ELF-1 (cell line): ENCODE measurements at regions not wholly inside any gene's neighbourhood (a gene's known extent, or its start where the extent isn't known, plus 50 kb on each side); places are given as distances from the start of the nearest gene placed in this dataset.
"Not testable (repeated sequence)": the region's sequence is repeated elsewhere in the genome, so short reads cannot be mapped to it uniquely, and the experiment has no call there.

Source experiments
- DNase-seq: peaks from one replicate; pipeline ENCODE4 v3.0.0-alpha.2; 2016; ENCODE audit warnings: low read depth, low spot score

DNA sequence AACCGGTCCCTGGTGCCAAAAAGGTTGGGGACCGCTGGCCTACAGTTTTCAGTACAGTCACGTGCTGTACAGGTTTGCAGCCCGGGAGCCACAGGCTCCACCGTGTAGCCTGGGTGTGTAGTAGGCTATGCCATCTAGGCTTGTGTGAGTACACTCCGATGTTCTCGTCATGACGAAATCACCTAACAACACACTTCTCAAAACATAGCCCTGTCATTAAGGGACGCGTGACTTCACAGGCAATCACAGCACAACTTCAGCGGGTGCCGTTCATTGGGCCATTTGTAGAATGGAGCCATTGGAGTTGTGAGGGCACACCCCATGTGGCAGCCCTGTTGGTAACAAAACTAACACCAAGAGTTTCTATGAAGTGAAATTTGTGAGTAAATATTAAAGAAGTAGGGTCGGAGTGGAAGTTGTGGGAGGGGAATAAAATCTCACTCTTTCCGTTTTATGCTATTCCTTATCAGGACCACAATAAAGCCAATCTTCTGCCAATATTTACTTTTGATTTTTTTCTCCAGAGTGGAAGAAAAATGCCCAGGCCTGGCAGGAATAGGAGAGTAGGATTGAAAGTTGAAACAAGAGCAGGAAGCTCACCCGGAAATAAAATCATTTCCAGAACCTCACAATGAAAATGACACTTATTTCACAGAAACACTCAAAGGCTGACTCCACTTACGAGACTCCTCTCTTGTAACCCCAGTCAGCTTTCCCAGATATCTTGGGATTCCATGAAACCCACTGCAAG lies 63.7 kb upstream of the PTPN1 start:
- DNase-seq = no peak

DNA sequence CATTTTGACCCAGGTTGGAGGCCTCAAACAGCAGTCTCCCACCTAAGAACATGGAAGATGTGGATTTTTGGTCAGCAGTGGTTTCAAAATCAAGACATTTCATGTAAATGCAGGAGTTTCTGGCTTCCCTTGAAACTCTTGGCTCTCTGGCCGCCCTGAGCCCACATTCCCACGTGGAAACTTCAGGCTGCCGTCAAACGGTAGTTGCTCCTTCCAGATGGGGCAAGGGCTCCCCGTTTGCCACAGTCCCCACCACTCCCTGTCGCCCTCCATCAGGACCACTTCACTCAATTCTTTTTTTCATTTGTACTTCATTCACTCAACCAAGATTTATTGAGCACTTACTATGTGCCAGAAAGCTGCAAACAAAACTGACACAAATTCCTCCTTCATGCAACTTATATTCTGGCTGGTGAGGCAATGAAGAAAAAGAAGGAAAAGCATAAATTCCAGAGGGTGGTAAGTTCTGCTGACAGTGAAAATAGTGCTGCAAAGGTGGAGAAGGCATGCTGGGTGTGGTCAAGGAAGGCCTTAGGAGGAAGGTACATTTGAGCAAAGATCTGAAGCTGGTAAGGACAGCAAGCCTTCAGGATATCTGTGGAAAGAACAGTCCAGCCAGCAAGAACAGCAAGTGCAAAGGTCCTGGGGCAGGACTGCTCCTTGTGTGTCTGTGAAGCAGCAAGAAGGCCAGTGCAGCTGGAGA lies 62.9 kb upstream of the PTPN1 start:
- no peak for DNase-seq

DNA sequence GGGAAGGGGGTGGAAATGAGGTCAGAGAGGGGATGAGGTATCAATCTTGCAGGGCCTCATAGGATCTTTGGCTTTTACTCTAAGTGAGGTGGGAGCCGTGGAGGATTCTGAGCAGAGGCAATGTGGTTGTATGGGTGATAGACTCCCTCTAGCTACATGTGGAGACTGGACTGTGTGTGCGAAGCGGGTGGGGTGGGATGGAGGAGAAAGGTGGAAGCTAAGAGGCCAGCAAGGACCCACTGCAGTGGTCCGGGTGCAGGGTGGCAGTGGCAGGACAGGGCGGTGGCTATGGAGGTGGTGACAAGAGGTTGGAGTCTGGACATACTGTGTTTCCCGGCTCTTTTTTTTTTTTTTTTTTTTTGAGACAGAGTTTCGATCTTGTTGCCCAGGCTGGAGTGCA lies 62.4 kb upstream of the PTPN1 start:
- no peak for DNase-seq

DNA sequence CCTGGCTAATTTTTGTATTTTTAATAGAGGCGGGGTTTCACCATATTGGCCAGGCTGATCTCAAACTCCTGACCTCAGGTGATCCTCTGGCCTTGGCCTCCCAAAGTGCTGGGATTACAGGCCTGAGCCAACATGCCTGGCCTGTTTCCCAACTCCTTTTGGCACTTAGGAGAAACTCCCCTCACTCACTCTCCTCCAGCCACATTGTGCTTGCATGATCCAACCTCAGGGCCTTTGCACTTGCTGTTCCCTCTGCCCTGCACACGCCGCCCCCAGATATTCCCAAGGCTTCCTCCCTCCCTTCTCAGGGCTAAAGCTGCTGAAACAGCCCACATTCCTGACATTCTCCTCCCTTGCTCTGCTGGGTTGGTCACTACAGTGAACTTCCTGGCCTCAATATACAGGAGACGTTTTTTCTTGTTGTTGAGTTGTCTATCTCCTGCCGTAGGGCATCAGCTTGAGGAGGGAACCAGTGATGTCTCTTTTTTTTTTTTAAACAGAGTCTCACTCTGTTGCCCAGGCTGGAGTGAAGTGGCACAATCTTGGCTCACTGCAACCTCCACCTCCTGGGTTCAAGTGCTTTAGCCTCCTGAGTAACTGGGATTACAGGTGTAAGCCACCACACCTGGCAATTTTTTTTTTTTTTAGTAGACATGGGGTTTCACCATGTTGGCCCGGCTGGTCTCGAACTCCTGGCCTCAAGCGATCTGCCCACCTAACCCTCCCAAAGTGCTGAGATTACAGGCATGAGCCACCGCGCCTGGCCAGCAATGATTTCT lies 61.4 kb upstream of the PTPN1 start:
- DNase-seq = peak; percentile 84

DNA sequence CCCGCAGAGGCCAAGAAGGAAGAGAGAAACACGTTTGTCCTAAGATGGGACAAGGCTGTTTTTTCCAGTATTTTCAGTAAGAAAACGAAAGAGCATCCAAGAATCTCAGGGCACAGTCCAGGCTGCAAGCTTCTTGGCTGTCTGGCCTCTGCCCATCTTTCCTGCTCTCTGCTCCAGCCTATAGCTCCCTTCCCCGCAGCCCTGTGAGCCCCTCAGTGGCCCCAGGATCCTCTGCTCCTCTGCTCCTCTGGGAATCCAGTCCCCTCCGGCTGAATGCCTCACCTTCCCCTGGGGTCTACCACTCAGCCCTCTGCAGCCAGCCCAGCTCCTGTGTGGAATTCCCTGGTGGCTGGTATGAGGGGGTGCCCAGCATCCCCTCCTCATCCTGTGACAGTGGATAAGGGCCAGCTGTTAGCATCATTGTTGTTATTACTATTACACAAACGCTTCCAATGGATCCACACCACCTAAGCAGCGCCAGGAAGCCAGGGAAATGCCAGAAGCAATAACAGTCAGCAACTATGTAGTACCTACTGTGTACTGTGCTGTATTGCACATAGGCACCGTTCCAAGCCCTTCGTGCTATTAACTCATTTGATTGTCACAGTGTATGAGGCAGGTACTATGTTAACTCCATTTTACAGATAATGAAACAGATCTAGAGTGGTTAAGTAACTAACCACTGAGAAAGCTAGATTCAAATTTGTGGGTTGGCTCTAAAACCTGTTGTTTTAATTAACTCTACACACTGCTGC lies 60.3 kb upstream of the PTPN1 start:
- DNase-seq = no peak

DNA sequence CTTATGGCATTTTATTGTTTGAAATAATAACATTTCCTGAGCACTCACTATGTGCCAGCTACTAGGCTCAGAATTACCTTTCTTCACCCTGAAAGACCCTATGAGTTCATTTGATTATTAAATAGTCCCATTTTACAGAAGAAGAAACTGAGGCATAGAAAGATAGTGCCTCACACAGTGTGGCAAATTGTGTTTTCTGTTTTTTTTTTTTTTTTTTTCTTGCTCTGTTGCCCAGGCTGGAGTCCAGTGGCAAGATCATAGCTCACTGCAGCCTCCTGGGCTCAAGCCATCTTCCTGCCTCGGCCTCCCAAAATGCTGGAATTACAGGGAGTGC lies 59.7 kb upstream of the PTPN1 start:
- DNase-seq = no peak

DNA sequence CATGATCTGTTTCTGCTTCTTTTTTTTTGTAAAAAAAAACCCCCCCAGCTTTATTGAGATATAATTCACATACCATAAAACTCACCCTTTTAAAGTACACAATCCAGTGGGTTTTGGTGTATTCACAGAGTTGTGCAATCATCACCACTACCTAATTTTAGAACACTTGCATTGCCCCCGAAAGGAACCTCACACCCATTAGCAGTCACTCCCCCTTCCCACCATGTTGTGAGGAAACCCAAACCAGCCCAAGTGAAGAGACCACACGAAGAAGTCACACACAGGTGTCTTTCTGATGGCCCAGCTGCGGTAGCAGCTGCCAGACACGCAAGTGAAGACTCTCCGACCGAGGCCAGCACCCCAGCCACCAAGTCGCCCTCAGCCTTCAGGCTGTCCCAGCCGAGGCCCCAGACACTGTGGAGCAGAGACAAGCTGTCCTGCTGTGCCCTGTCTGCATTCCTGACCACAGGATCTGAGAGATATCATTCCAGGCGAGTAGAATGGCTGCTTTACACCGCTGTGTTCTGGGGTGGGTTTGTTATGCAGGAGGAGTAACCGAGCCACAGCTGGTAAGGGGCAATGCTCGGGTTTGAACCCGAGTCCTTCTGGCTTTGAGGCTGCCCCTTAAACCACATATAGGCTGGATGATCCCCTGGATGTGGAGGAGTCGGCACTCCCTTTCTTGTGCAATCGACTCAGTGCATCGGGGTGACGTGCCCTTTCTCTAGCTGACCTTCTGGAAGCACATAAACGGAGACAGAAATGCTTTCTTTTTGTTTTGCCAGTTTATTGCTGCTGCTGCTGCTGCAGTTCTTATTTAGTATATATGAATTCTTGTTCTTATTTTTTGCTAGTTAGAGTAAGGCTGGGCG lies 59.1 kb upstream of the PTPN1 start:
- DNase-seq = peak; percentile 90

DNA sequence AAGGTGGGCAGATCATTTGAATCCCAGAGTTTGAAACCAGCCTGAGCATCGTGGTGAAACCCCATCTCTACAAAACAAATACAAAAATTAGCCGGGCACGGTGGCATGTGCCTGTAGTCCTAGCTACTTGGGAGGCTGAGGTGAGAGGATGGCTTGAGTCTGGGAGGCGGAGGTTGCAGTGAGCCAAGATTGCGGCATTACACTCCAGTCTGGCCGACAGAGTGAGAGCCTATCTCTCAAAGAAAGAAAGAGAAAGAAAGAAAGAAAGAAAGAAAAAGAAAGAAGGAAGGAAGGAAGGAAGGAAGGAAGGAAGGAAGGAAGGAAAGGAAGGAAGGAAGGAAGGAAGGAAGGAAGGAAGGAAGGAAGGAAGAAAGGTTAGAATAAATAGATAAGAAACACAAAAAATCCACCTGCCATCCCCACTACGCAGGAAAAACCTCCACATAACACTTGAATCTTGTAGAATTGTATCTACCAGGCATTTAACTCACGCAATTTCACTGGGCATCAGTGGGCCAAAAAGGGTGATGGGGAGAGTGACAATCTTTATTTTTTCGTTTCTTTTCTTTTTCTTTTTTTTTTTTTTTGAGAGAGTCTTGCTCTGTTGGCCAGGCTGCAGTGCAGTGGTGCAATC lies 58.3 kb upstream of the PTPN1 start:
- not testable (repeated sequence) for DNase-seq

DNA sequence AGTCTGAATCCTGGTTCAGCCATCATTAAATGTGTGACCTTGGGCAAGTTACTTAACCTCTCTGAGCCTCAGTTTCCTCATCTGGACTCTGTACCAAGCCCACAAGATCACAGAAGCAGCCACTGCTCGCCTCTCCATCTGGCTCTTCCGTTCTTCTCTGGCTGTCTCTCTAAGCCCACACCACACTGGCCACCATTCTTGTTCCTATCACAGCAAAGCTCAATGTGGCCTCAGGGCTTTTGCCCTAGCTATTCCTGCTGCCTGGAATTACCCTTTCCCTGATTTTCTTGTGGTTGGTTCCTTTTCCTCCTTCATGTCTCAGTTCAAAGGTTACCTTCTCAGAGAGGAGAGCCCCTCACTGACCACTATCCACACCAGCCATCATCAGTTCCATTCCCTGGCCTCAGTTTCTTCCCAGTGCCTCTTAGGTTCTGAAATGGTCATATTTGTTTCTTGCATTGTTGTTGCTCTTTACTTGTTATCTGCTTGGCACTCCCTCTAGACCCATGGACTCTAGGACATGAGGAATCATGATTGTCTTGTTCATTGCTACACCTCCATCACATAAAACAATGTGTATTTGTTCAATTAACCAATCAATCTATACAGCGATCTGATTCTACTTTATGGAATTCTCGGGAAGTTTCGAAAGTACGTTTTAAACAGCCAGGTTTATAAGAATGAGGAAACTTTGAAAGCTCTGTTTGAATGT lies 56.5 kb upstream of the PTPN1 start:
- peak; percentile 53 for DNase-seq

DNA sequence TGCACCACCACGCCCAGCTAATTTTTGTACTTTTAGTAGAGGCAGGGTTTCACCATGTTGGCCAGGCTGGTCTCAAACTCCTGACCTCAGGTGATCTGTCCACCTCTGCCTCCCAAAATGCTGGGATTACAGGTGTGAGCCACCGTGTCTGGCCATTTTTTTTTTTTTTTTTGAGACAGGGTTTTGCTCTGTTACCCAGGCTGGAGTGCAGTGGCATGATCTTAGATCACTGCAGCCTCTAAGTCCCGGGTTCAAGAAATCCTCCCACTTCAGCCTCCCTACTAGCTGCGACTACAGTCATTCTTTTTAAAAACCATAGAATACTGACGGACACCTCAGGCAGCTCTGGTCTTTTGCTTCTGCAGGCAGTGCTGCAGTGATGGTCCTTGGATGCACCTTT lies 54.9 kb upstream of the PTPN1 start:
- DNase-seq = not testable (repeated sequence)

DNA sequence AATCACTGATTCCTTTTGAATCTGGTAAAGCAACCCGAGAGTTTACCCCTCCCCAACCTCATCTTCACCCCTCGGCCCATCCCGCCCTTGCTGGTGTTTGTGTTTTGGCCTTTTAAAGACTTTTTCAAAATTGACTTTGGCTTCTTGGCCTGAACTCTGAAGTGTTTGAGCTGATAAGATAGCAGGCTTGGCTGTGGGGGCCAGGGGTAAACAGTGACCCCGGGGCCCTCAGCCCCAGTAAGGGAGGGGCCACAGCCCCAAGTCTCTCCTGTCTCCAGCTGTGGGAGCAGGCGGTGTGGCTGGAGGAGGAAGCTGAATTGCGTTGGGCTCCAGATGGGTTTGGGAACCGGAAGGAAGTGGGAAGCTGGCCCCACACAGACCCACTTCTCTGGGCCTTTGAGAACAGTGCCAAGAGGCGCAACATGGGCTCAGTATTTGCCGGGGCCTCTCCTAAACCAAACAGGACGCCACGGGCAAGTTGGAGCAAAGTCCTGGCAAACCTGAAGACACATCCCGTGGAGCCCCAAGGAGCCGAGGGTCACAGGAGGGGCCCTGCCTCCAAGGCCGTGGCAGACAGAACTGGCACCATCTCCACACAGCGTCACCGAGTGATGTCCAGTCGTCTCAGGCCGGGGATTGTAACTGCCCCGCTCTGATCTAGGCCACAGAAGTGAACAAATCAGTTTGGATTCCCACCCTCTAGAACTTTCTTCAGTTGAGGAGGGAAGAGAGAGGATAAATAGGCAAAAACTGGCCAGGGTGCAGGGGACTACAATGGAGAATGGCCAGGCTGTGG lies 54.3 kb upstream of the PTPN1 start:
- no peak for DNase-seq

DNA sequence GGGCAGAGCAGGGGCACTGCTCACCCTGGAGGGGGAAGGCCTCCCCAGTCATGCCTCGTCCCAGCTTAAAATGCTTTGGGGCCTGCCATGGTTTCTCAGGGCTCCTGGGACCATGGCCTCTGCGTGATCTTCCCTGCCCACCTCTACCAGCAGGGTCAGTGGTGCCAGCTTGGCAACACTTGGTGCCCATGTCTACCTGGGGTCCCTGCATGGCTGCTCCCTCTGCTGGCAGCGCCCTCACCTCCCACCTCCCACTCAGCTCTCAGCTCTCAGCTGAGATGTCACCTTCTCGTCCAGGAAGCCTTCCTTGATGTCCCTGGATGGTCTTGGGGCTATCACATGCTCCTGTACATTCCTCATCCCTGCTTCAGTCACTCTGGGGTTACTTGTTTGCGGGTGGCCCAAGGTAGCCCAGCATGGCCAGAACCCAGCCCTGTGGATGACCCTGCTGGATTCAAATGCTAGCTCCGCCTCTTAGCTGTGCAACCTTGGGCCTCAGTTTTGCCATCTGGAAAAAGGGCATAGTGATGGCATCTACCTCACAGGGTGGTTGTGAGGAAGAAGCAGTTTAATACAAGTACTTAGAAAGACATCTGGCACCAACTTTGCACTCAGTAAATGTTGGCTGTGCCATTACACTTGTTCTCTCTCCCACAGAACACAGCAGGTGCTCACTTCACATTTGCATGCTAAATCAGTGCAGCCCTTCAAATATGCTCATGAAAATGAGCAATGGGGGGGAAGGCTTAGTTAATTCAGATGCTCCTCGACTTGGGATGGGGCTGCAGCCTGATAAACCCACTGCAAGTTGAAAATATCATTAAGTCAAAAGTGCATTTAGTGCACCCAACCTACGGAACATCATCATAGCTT lies 53.5 kb upstream of the PTPN1 start:
- DNase-seq = no peak

DNA sequence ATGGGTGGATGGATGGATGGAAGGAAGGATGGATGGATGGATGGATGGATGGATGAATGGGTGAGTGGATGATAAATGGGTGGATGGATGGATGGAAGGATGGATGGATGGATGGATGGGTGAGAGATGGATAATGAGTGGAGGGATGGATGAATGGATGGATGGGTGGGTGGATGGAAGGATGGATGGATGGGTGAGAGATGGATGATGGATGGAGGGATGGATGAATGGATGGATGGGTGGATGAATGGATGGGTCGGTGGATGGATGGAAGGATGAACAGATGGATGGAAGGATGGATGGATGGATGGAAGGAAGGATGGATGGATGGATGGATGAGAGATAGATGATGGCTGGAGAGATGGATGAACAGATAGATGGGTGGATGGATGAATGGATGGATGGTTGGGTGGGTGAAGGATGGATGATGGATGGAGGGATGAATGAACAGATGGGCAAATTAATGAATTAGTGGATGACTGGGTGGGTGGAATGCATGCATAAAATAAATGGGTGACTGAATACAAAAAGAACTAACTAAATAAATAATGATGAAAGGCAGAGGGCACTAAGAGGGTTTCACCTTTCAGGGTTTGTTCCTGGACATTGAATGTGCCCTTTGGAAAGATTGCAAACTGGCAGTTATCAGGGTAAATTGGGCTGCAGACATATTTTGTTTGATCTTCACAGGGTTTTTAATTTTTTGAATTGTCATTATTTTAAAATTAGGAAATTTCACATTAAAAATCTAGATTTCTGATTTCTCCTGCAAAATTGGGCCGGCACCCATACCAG lies 50.9 kb upstream of the PTPN1 start:
- no peak for DNase-seq

DNA sequence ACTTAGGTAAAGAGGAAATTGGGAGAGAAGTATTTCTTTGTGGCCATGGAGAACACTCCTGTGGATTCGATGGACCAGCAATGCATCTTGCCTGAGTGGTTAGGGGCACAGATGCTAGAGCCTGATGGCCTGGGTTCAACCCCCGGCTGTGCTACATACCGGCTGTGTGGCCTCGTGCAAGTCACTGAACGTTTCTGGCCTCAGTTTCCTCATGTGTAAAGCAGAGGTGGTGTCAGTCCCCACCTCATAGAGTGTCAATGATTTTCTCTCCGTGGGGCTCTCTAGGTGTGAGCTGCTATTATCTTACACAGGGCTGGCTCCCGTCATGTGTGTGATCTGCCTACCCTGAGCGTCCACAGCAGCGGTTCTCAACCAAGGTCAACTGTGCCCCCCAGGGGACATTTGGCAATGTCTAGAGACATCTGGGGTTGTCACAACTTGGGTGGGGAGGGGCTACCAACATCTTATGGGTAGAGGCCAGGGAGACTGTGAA lies 50.0 kb upstream of the PTPN1 start:
- DNase-seq = no peak
